ENCODE measurements at regions not wholly inside any gene's neighbourhood (a gene's known extent, or its start where the extent isn't known, plus 50 kb on each side); places are given as distances from the start of the nearest gene placed in this dataset.

- no peak overlapping the region for H2BK15ac ChIP-seq (ENCODE audit: low read depth, poor library complexity, severe bottlenecking)
- 50% methylated on average over 1 of the region's 2 CpGs for WGBS
- H3K4ac ChIP-seq (ENCODE audit: low read depth in 1 of 2, low read length in 2 of 2): no peak overlapping the region
- H3K27ac ChIP-seq (ENCODE audit: low read length, poor library complexity, severe bottlenecking): no peak overlapping the region
- no peak overlapping the region for H3K14ac ChIP-seq (ENCODE audit: low read length in 2 of 2)
- no peak for DNase-seq
- no peak overlapping the region for H3K23ac ChIP-seq (ENCODE audit: low read length in 2 of 2)
- H2BK12ac ChIP-seq (ENCODE audit: low read length in 2 of 2): no peak overlapping the region
- H3K4me1 ChIP-seq (ENCODE audit: control insufficient read depth, insufficient read depth, low read depth, low read length): no peaks in the 10 kb centered on the region
- H2BK5ac ChIP-seq (ENCODE audit: low read depth, low read length, poor library complexity, severe bottlenecking): no peak overlapping the region
- no peaks in the 10 kb centered on the region for H3K79me1 ChIP-seq (replicated peaks; ENCODE audit: low read length, poor library complexity, severe bottlenecking)
- no peaks in the 10 kb centered on the region for H3K36me3 ChIP-seq (ENCODE audit: control insufficient read depth in 1 of 2, insufficient read depth in 2 of 2, low read depth in 1 of 2, low read length in 2 of 2)
- no peak overlapping the region for H2AFZ ChIP-seq (ENCODE audit: low read depth, low read length)
- H3K4me2 ChIP-seq (ENCODE audit: low read length, poor library complexity, severe bottlenecking): no peak overlapping the region
- H4K8ac ChIP-seq (ENCODE audit: low read length): no peak overlapping the region
- H3K9ac ChIP-seq (ENCODE audit: low read length): no peak overlapping the region
- no peaks in the 10 kb centered on the region for H3K27me3 ChIP-seq (ENCODE audit: control insufficient read depth in 1 of 2, insufficient read depth in 1 of 2, low read length in 2 of 2)
- no peak overlapping the region for H2AK5ac ChIP-seq (ENCODE audit: low read length, severe bottlenecking)
- H4K91ac ChIP-seq (ENCODE audit: low read length): no peak overlapping the region
- no peak overlapping the region for H3K4me3 ChIP-seq (ENCODE audit: insufficient read depth in 1 of 2, low read depth in 1 of 2, low read length in 2 of 2)
- no peaks in the 10 kb centered on the region for H3K9me3 ChIP-seq (ENCODE audit: control insufficient read depth, low read length)
- H2BK120ac ChIP-seq (ENCODE audit: low read depth, low read length): no peak overlapping the region
- H3K18ac ChIP-seq (ENCODE audit: low read depth in 1 of 2, low read length in 2 of 2): no peak overlapping the region
These were observed 432.6 kb downstream of the ETNK1 start for GRCh38 chr12:23057571-23057970.

- no peak overlapping the region for H2BK120ac ChIP-seq (ENCODE audit: low read depth, low read length)
- no peak overlapping the region for H2BK12ac ChIP-seq (ENCODE audit: low read length in 2 of 2)
- no peak overlapping the region for H3K4ac ChIP-seq (ENCODE audit: low read depth in 1 of 2, low read length in 2 of 2)
- no peak overlapping the region for H2BK5ac ChIP-seq (ENCODE audit: low read depth, low read length, poor library complexity, severe bottlenecking)
- no peak overlapping the region for H3K23ac ChIP-seq (ENCODE audit: low read length in 2 of 2)
- no peaks in the 10 kb centered on the region for H3K79me1 ChIP-seq (replicated peaks; ENCODE audit: low read length, poor library complexity, severe bottlenecking)
- no peak overlapping the region for H4K91ac ChIP-seq (ENCODE audit: low read length)
- no peaks in the 10 kb centered on the region for H3K4me1 ChIP-seq (ENCODE audit: control insufficient read depth, insufficient read depth, low read depth, low read length)
- H3K4me2 ChIP-seq (ENCODE audit: low read length, poor library complexity, severe bottlenecking): no peak overlapping the region
- H2AK5ac ChIP-seq (ENCODE audit: low read length, severe bottlenecking): no peak overlapping the region
- H2AFZ ChIP-seq (ENCODE audit: low read depth, low read length): no peak overlapping the region
- no peaks in the 10 kb centered on the region for H3K36me3 ChIP-seq (ENCODE audit: control insufficient read depth in 1 of 2, insufficient read depth in 2 of 2, low read depth in 1 of 2, low read length in 2 of 2)
- H3K4me3 ChIP-seq (ENCODE audit: insufficient read depth in 1 of 2, low read depth in 1 of 2, low read length in 2 of 2): no peak overlapping the region
- no peak overlapping the region for H4K8ac ChIP-seq (ENCODE audit: low read length)
- H3K9me3 ChIP-seq (ENCODE audit: control insufficient read depth, low read length): no peaks in the 10 kb centered on the region
- DNase-seq: no peak
- no peaks in the 10 kb centered on the region for H3K27me3 ChIP-seq (ENCODE audit: control insufficient read depth in 1 of 2, insufficient read depth in 1 of 2, low read length in 2 of 2)
- H2BK15ac ChIP-seq (ENCODE audit: low read depth, poor library complexity, severe bottlenecking): no peak overlapping the region
- no peak overlapping the region for H3K27ac ChIP-seq (ENCODE audit: low read length, poor library complexity, severe bottlenecking)
- no peak overlapping the region for H3K18ac ChIP-seq (ENCODE audit: low read depth in 1 of 2, low read length in 2 of 2)
- no peak overlapping the region for H3K9ac ChIP-seq (ENCODE audit: low read length)
- H3K14ac ChIP-seq (ENCODE audit: low read length in 2 of 2): no peak overlapping the region
- WGBS: no CpG with 5 or more reads among the region's 3 CpGs
These were observed 435.2 kb downstream of the ETNK1 start for GRCh38 chr12:23060161-23060560.

DNA sequence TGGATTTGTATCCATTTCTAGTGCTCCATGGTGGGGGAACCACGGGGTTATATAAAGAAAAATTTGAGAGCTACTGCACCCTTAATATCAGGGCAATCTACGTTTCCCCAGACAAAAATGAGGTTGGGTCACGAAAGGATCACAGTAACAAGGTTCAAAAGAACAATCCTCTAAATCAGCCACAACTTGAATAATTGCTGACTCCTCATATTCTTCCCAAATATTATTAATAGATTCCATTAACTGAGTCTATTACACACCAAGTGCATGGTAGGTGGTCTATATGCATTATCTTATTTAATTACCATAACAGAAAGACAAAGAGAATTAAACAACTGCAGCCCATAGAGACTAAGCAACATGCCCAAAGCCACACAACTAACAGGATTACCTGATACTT lies 438.2 kb downstream of the ETNK1 start:
- no peaks in the 10 kb centered on the region for H3K9me3 ChIP-seq (ENCODE audit: control insufficient read depth, low read length)
- H3K27ac ChIP-seq (ENCODE audit: low read length, poor library complexity, severe bottlenecking): no peak overlapping the region
- H2BK12ac ChIP-seq (ENCODE audit: low read length in 2 of 2): no peak overlapping the region

DNA sequence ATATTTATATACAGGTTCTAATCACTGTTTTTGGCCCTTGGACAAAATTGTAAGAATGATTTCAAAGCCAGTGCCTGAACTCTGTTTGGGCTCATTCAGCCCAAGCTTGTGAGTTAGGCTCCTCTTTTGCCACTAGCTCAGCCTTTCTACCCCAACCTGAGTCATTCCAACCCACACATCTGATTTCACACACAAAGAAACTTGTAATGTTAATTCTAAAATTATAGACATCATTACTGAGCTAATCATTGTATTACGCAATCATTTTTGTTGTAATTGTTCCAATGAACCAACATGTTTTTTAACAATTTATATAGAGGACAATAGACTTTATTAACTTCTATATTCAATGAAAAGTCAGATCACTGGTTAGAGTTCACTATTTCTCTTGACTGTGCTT lies 441.1 kb downstream of the ETNK1 start:
- Histone ChIP-seq H2AFZ (ENCODE audit: low read depth, low read length) (no peak overlapping the region), H3K4me1 (ENCODE audit: control insufficient read depth, insufficient read depth, low read depth, low read length) (no peaks in the 10 kb centered on the region), H3K4me2 (ENCODE audit: low read length, poor library complexity, severe bottlenecking) (no peak overlapping the region), H3K27me3 (ENCODE audit: control insufficient read depth in 1 of 2, insufficient read depth in 1 of 2, low read length in 2 of 2) (no peaks in the 10 kb centered on the region), H4K8ac (ENCODE audit: low read length) (no peak overlapping the region), H3K4me3 (ENCODE audit: insufficient read depth in 1 of 2, low read depth in 1 of 2, low read length in 2 of 2) (no peak overlapping the region), H3K18ac (ENCODE audit: low read depth in 1 of 2, low read length in 2 of 2) (no peak overlapping the region), H3K79me1 (replicated peaks; ENCODE audit: low read length, poor library complexity, severe bottlenecking) (no peaks in the 10 kb centered on the region), H4K91ac (ENCODE audit: low read length) (no peak overlapping the region), H3K9ac (ENCODE audit: low read length) (no peak overlapping the region), H3K23ac (ENCODE audit: low read length in 2 of 2) (no peak overlapping the region), H2AK5ac (ENCODE audit: low read length, severe bottlenecking) (no peak overlapping the region), H3K4ac (ENCODE audit: low read depth in 1 of 2, low read length in 2 of 2) (no peak overlapping the region), H2BK15ac (ENCODE audit: low read depth, poor library complexity, severe bottlenecking) (no peak overlapping the region), H3K36me3 (ENCODE audit: control insufficient read depth in 1 of 2, insufficient read depth in 2 of 2, low read depth in 1 of 2, low read length in 2 of 2) (no peaks in the 10 kb centered on the region), H2BK12ac (ENCODE audit: low read length in 2 of 2) (no peak overlapping the region), H2BK120ac (ENCODE audit: low read depth, low read length) (no peak overlapping the region), H3K14ac (ENCODE audit: low read length in 2 of 2) (no peak overlapping the region), H2BK5ac (ENCODE audit: low read depth, low read length, poor library complexity, severe bottlenecking) (no peak overlapping the region), H3K27ac (ENCODE audit: low read length, poor library complexity, severe bottlenecking) (no peak overlapping the region), H3K9me3 (ENCODE audit: control insufficient read depth, low read length) (no peaks in the 10 kb centered on the region)
- no peak for DNase-seq
- no CpG with 5 or more reads among the region's 1 CpG for WGBS

More for the DNA sequence above, 438.2 kb downstream of the ETNK1 start:
- Histone ChIP-seq H2AFZ (ENCODE audit: low read depth, low read length) (no peak overlapping the region), H3K9ac (ENCODE audit: low read length) (no peak overlapping the region), H3K79me1 (replicated peaks; ENCODE audit: low read length, poor library complexity, severe bottlenecking) (no peaks in the 10 kb centered on the region), H3K27me3 (ENCODE audit: control insufficient read depth in 1 of 2, insufficient read depth in 1 of 2, low read length in 2 of 2) (no peaks in the 10 kb centered on the region), H2AK5ac (ENCODE audit: low read length, severe bottlenecking) (no peak overlapping the region), H3K18ac (ENCODE audit: low read depth in 1 of 2, low read length in 2 of 2) (no peak overlapping the region), H3K36me3 (ENCODE audit: control insufficient read depth in 1 of 2, insufficient read depth in 2 of 2, low read depth in 1 of 2, low read length in 2 of 2) (no peaks in the 10 kb centered on the region), H4K8ac (ENCODE audit: low read length) (no peak overlapping the region), H3K4me2 (ENCODE audit: low read length, poor library complexity, severe bottlenecking) (no peak overlapping the region), H4K91ac (ENCODE audit: low read length) (no peak overlapping the region), H2BK120ac (ENCODE audit: low read depth, low read length) (no peak overlapping the region), H3K4me1 (ENCODE audit: control insufficient read depth, insufficient read depth, low read depth, low read length) (no peaks in the 10 kb centered on the region), H2BK5ac (ENCODE audit: low read depth, low read length, poor library complexity, severe bottlenecking) (no peak overlapping the region), H2BK15ac (ENCODE audit: low read depth, poor library complexity, severe bottlenecking) (no peak overlapping the region), H3K23ac (ENCODE audit: low read length in 2 of 2) (no peak overlapping the region), H3K14ac (ENCODE audit: low read length in 2 of 2) (no peak overlapping the region), H3K4ac (ENCODE audit: low read depth in 1 of 2, low read length in 2 of 2) (no peak overlapping the region), H3K4me3 (ENCODE audit: insufficient read depth in 1 of 2, low read depth in 1 of 2, low read length in 2 of 2) (no peak overlapping the region)
- WGBS: 72% methylated on average over 3 of the region's 3 CpGs
- DNase-seq: no peak

All from mesenchymal stem cell (in vitro differentiated cells and primary cell).